22Rv1 (cell line): ENCODE measurements at regions not wholly inside any gene's neighbourhood (a gene's known extent, or its start where the extent isn't known, plus 50 kb on each side); places are given as distances from the start of the nearest gene placed in this dataset.

Source experiments
- H3K27ac ChIP-seq: fragments of 450-650 bp; 2 replicates; pipeline ENCODE4 v1.5.1; 2017
- CTCF ChIP-seq: fragments of 450-650 bp; IDR thresholded peaks from 2 replicates; pipeline ENCODE4 v1.5.1; 2017; ENCODE audit warnings: mild to moderate bottlenecking
- ZFX ChIP-seq: fragments of 450-650 bp; IDR thresholded peaks from 2 replicates; pipeline ENCODE4 v1.6.1; 2017; ENCODE audit warnings: antibody characterized with exemption, borderline replicate concordance

- no peak for TF ChIP-seq CTCF
Observed at GRCh38 chr17:71964559-71964958, 156.3 kb upstream of the SOX9 start.

GRCh38 chr17:71966055-71966454, 154.8 kb upstream of the SOX9 start:
- H3K27ac ChIP-seq, result no peak overlapping the region
- TF ChIP-seq ZFX, result no peak
- TF ChIP-seq CTCF, result no peak

More at GRCh38 chr17:71964559-71964958, 156.3 kb upstream of the SOX9 start:
- no peak overlapping the region for H3K27ac ChIP-seq

- H3K27ac ChIP-seq, result no peak overlapping the region
- TF ChIP-seq CTCF (no peak), ZFX (no peak)
Observed at GRCh38 chr17:71966459-71967313, 154.1 kb upstream of the SOX9 start.

GRCh38 chr17:71969500-71969899, 151.3 kb upstream of the SOX9 start:
- no peak overlapping the region for H3K27ac ChIP-seq
- TF ChIP-seq ZFX (no peak), CTCF (no peak)

- H3K27ac ChIP-seq, result no peak overlapping the region
- TF ChIP-seq ZFX, result no peak
- no peak for TF ChIP-seq CTCF
Observed at GRCh38 chr17:71970312-71970711, 150.5 kb upstream of the SOX9 start.

GRCh38 chr17:71974051-71974450, 146.8 kb upstream of the SOX9 start:
- no peak overlapping the region for H3K27ac ChIP-seq
- TF ChIP-seq CTCF (no peak), ZFX (no peak)

GRCh38 chr17:71975331-71975801, 145.5 kb upstream of the SOX9 start:
- TF ChIP-seq CTCF (no peak), ZFX (no peak)
- H3K27ac ChIP-seq, result no peak overlapping the region
